SHP77 (cell line): ENCODE measurements at regions not wholly inside any gene's neighbourhood (a gene's known extent, or its start where the extent isn't known, plus 50 kb on each side); places are given as distances from the start of the nearest gene placed in this dataset.
A peak's percentile ranks its signal among the peaks of the same experiment; 100 is the strongest.

Experiments used
- DNase-seq, 2 experiments: peaks; one replicate each; lab custom pipeline; 2025; lab: John Stamatoyannopoulos, UW

- no peak for DNase-seq
These were observed 137.3 kb upstream of the AGR3 start for GRCh38 chr7:17019106-17019505.

GRCh38 chr7:17020250-17020649 is 138.5 kb upstream of the AGR3 start:
- DNase-seq: no peak

- DNase-seq: no peak
These were observed 139.4 kb upstream of the AGR3 start for GRCh38 chr7:17021205-17021604.

GRCh38 chr7:17022920-17023319 is 141.1 kb upstream of the AGR3 start:
- no peak for DNase-seq

GRCh38 chr7:17026269-17026668 is 144.5 kb upstream of the AGR3 start:
- DNase-seq: no peak

- DNase-seq: no peak
These were observed 145.5 kb upstream of the AGR3 start for GRCh38 chr7:17027143-17027788.

- DNase-seq: no peak
These were observed 146.0 kb upstream of the AGR3 start for GRCh38 chr7:17027789-17028152.

- no peak for DNase-seq
These were observed 147.4 kb upstream of the AGR3 start for GRCh38 chr7:17029150-17029549.

GRCh38 chr7:17030559-17030958 is 148.8 kb upstream of the AGR3 start:
- DNase-seq: no peak

GRCh38 chr7:17031906-17032551 is 150.2 kb upstream of the AGR3 start:
- DNase-seq: no peak

- no peak for DNase-seq
These were observed 151.5 kb upstream of the AGR3 start for GRCh38 chr7:17033245-17033644.

- no peak for DNase-seq
These were observed 154.8 kb upstream of the AGR3 start for GRCh38 chr7:17036584-17036983.

GRCh38 chr7:17037356-17037755 is 155.6 kb upstream of the AGR3 start:
- DNase-seq: no peak

GRCh38 chr7:17038160-17038782 is 156.5 kb upstream of the AGR3 start:
- no peak for DNase-seq

GRCh38 chr7:17038783-17039170 is 157.0 kb upstream of the AGR3 start:
- no peak for DNase-seq

- no peak for DNase-seq
These were observed 157.6 kb upstream of the AGR3 start for GRCh38 chr7:17039372-17039771.

GRCh38 chr7:17040716-17041115 is 158.9 kb upstream of the AGR3 start:
- DNase-seq: no peak

GRCh38 chr7:17041324-17041723 is 159.5 kb upstream of the AGR3 start:
- peak; percentile 14 to 28 for DNase-seq

GRCh38 chr7:17042211-17042610 is 160.4 kb upstream of the AGR3 start:
- DNase-seq: no peak

- no peak for DNase-seq
These were observed 161.5 kb upstream of the AGR3 start for GRCh38 chr7:17043012-17043877.

GRCh38 chr7:17044396-17044795 is 162.6 kb upstream of the AGR3 start:
- DNase-seq: no peak

GRCh38 chr7:17044861-17045260 is 163.1 kb upstream of the AGR3 start:
- no peak for DNase-seq

GRCh38 chr7:17046259-17046658 is 164.5 kb upstream of the AGR3 start:
- no peak for DNase-seq
